Lower lobe of right lung (tissue), 2 donors: ENCODE measurements at regions not wholly inside any gene's neighbourhood (a gene's known extent, or its start where the extent isn't known, plus 50 kb on each side); places are given as distances from the start of the nearest gene placed in this dataset.

ENCODE experiments used
- ATAC-seq, 2 donors: fragments of 200-7000 bp; cut with Tn5 transposase; one replicate each; pipeline ENCODE4 v1.9.1; 2020 to 2022; ENCODE audit warnings: mild to moderate bottlenecking in 2 of 2, moderate library complexity in 2 of 2
- DNase-seq: peaks from one replicate; pipeline ENCODE4 v3.0.0-alpha.2; 2020
- H3K27ac ChIP-seq: fragments of 200-600 bp; one replicate; pipeline ENCODE4 v1.8.0; 2022
- H3K27me3 ChIP-seq: fragments of 200-600 bp; one replicate; pipeline ENCODE4 v1.8.0; 2022; ENCODE audit warnings: low read depth
- H3K36me3 ChIP-seq: fragments of 200-600 bp; one replicate; pipeline ENCODE4 v1.8.0; 2022; ENCODE audit warnings: mild to moderate bottlenecking
- H3K4me1 ChIP-seq: fragments of 200-600 bp; one replicate; pipeline ENCODE4 v1.8.0; 2022
- H3K4me3 ChIP-seq: fragments of 200-600 bp; one replicate; pipeline ENCODE4 v1.8.0; 2022; ENCODE audit warnings: mild to moderate bottlenecking
- H3K9me3 ChIP-seq: fragments of 200-600 bp; one replicate; pipeline ENCODE4 v1.8.0; 2022
- intact Hi-C: fragments of 100-400 bp; cut with DNase I; formaldehyde crosslinking; loops from one replicate; pipeline ENCODE4 v1.11.0; 2022
- TF ChIP-seq, protein P1 (sequence below): fragments of 200-600 bp; IDR thresholded peaks from one replicate; pipeline ENCODE4 v1.8.0; 2022; ENCODE audit warnings: antibody characterized with exemption, mild to moderate bottlenecking
- donor health status: DM: no; HTN: yes; CAD: no; lungs with severe emphysema.

DNA sequence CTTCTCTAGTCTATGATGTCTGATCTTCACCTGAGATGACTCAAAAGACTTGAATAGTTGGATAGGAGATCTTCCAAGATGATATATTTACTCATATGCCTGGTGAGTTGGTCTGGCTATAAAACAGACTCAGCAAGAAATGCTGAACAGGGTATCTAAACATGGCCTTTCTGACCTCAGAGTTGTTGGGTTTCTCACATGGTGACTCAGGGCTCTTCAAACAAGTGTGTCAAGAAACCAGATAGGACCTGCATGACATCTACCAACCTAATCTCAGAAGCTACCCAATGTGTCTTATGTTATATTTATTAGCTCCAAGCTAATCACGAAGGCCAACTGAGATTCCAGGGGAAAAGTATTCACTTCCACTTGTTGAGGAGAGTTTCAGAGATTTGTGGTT is 1477.3 kb downstream of the CDH8 start:
- no peaks in the 10 kb centered on the region for H3K36me3 ChIP-seq
- DNase-seq (no peak), ATAC-seq (no peak)
- H3K27me3 ChIP-seq: no peaks in the 10 kb centered on the region
- no peak overlapping the region for H3K27ac ChIP-seq
- H3K4me3 ChIP-seq: no peak overlapping the region
- H3K9me3 ChIP-seq: no peaks in the 10 kb centered on the region
- H3K4me1 ChIP-seq: no peaks in the 10 kb centered on the region
- intact Hi-C loops: no loop called here
- TF ChIP-seq, protein P1, sequence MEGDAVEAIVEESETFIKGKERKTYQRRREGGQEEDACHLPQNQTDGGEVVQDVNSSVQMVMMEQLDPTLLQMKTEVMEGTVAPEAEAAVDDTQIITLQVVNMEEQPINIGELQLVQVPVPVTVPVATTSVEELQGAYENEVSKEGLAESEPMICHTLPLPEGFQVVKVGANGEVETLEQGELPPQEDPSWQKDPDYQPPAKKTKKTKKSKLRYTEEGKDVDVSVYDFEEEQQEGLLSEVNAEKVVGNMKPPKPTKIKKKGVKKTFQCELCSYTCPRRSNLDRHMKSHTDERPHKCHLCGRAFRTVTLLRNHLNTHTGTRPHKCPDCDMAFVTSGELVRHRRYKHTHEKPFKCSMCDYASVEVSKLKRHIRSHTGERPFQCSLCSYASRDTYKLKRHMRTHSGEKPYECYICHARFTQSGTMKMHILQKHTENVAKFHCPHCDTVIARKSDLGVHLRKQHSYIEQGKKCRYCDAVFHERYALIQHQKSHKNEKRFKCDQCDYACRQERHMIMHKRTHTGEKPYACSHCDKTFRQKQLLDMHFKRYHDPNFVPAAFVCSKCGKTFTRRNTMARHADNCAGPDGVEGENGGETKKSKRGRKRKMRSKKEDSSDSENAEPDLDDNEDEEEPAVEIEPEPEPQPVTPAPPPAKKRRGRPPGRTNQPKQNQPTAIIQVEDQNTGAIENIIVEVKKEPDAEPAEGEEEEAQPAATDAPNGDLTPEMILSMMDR: no peak

DNA sequence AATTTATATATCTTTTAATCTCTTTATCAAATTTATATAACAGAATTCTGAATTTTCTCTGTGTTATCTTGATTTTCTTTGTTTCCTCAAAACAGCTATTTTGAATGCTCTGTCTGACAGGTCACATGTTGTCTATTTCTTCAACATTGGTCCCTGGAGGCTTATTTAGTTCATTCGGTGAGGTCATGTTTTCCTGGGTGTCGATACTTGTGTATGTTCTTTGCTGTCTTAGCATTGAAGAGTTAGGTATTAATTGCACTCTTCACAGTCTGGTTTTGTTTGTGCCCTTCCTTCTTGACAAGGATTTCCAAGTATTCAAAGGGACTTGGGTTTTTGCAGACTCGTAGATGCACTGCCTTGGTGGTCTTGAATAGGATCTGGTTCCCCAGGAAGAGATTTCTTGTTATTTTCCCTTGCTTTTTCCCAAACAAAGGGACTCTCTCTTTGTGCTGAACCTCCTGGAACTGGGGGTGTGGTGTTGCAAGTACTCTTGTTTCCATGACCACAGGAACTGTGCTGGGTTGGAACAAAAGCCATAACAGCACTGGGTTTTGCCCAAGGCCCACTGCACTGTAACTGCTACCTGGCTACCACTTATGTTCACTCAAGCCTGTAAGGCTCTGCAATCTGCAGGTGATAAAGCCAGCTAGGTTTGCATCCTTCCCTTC is 1483.0 kb downstream of the CDH8 start:
- H3K9me3 ChIP-seq: no peaks in the 10 kb centered on the region
- no peaks in the 10 kb centered on the region for H3K36me3 ChIP-seq
- DNase-seq (no peak), ATAC-seq (no peak)
- H3K27ac ChIP-seq: no peak overlapping the region
- H3K27me3 ChIP-seq: no peaks in the 10 kb centered on the region
- H3K4me3 ChIP-seq: no peak overlapping the region
- TF ChIP-seq, protein P1: no peak
- H3K4me1 ChIP-seq: no peaks in the 10 kb centered on the region
- intact Hi-C loops: no loop called here

DNA sequence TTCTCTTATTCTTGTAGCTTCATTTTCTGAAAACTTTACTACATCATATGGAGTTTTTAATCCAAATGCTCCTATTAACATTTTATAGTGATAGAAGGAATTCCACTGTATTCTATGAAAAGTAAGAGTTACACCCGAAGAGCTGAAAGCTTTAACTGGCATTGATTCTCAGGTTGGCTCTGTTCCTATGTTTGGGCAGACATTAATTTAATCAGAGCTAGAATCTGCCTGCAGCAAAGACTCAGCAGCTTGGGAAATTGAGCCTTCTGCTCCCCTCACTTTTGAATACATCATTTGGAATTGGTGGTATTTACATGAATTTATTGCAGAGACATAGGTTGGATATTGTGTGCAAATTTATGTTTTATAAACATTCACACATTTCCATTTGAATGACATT is 1494.7 kb downstream of the CDH8 start:
- H3K36me3 ChIP-seq: no peaks in the 10 kb centered on the region
- H3K27me3 ChIP-seq: no peaks in the 10 kb centered on the region
- no peaks in the 10 kb centered on the region for H3K4me1 ChIP-seq
- ATAC-seq: no peak
- DNase-seq: no peak
- TF ChIP-seq, protein P1: no peak
- H3K4me3 ChIP-seq: no peak overlapping the region
- no peak overlapping the region for H3K27ac ChIP-seq
- intact Hi-C loops: no loop called here
- peaks cover 4% of the 10 kb centered on the region for H3K9me3 ChIP-seq

DNA sequence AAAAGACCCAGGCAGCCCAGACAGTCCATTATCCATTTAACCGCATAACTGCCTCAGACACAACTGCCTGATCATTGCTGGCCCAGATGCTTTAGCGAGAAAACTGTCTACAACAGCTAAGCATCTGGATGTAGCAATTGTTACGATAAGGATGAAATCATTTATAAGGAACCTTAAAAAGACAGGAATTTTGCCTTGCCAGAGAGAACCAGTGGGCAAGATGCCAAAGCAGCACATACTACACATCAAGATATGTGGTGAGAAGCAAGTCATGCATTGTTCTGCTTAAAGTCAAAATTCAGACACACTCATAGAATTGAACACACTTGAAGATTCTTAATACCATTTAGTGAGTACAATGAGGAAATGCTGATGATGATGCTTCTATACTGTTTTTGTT is 1525.3 kb downstream of the CDH8 start:
- TF ChIP-seq, protein P1: no peak

DNA sequence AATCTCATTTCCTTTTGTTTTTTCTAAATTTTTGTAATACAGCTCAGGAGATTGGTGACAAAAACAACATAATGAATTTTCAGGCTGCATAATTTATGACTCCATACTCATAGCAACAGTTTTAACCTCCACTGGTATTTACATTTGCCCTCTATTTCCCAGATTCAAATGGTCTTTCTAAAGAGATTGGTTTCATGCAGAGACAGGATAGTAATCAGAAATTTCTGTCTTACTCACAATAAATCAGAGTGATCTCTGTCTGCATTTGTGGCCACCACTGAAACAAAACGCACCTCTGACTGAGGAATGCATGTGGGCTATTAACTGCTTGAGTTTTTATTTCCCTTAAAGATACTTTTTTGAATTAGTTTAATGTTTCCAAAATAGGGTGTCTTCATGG is 1526.0 kb downstream of the CDH8 start:
- TF ChIP-seq, protein P1: no peak

More for the DNA sequence above, 1525.3 kb downstream of the CDH8 start:
- Histone ChIP-seq H3K4me3 (no peak overlapping the region), H3K27ac (no peak overlapping the region), H3K36me3 (no peaks in the 10 kb centered on the region), H3K9me3 (no peaks in the 10 kb centered on the region), H3K27me3 (no peaks in the 10 kb centered on the region), H3K4me1 (no peaks in the 10 kb centered on the region)
- ATAC-seq (no peak), DNase-seq (no peak)
- intact Hi-C loops: no loop called here

More for the DNA sequence above, 1526.0 kb downstream of the CDH8 start:
- H3K9me3 ChIP-seq: no peaks in the 10 kb centered on the region
- no peaks in the 10 kb centered on the region for H3K36me3 ChIP-seq
- intact Hi-C loops: no loop called here
- H3K4me1 ChIP-seq: no peaks in the 10 kb centered on the region
- no peak overlapping the region for H3K27ac ChIP-seq
- H3K27me3 ChIP-seq: no peaks in the 10 kb centered on the region
- H3K4me3 ChIP-seq: no peak overlapping the region
- DNase-seq (no peak), ATAC-seq (no peak)
